CD4-positive, alpha-beta T cell treated with Interleukin-2 at 100 ng/mL for 4 hours (primary cell): ENCODE measurements at regions not wholly inside any gene's neighbourhood (a gene's known extent, or its start where the extent isn't known, plus 50 kb on each side); places are given as distances from the start of the nearest gene placed in this dataset.

Experiments
- DNase-seq: peaks from one replicate; pipeline ENCODE4 v3.0.0-alpha.2; 2020; ENCODE audit warnings: low spot score

- DNase-seq: no peak
Observed at GRCh38 chr10:131635564-131636015, 265.2 kb upstream of the PPP2R2D start.

DNA sequence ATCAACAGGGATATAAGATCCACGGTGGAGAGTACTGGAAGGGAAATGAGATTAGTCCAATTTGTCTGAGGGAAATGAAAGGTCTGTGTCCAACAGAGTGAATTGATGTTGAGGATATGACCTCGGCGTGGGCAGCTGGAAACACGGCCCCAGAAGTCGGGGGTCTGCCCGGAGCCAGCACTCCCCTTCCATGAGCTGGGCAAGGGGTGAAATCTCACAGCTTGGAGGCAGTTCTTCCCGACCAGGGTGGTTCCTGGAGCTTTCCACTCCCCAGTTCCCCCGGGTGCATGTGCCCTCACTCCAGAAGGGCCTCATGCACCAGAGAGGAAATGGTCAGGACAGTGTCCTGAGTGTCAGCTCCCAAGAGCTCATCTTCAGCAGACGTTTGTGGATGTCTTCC, 264.7 kb upstream of the PPP2R2D start:
- no peak for DNase-seq

- no peak for DNase-seq
Observed at GRCh38 chr10:131636841-131637724, 263.7 kb upstream of the PPP2R2D start.

DNA sequence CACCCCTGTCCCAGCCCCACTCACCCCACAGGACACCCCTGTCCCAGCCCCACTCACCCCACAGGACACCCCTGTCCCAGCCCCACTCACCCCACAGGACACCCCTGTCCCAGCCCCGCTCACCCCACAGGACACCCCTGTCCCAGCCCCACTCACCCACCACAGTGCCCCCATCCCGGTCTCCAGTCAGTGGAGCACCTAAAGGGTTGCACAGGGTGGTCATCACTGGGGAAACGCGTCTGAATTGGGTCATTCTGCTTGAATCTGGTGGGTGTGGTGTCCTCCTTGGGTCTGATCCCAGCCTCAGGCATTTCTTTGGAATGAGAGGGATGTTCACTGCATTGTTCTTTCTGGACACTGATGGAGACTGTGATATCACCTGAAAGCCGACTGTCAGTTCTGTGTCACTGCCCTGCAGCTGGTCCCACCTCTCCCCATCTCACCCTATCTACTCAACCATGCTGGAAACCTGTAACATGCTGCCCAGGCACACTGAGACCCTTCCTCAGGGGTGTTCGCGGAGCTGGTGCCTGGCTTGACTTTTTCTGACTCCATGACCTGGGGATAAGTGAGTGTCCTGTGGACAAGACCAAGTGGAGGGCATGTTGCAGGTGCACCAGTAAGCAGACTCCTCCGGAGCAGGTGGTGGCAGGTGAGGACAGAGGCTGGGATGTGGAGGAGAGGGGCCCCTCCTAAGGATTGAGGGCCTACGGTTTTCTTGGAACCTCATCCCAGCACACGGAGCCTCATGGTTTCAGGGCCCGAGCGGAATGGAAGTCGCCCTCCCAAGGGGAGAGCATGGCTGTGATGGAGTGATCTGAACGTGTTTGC, 262.5 kb upstream of the PPP2R2D start:
- no peak for DNase-seq

DNA sequence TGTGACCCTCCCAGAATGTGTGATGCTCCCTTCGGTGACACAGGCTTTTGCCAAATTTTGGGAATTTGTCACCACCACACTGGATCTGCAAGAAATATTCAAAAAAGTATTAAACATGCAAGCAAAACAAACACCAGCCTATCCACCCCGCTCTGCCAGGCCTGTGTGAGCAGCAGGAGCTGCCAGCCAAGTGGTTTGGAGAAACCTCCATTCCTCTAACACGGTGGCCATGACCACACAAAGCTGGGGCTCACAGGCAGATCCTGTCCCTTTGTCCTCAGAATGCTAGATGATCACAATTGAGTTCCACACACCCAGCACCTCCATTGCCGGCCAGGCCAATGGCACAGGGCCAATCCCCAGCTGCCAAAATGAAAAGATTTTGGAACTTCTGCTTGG, 261.9 kb upstream of the PPP2R2D start:
- DNase-seq: no peak

- DNase-seq: no peak
Observed at GRCh38 chr10:131640045-131640644, 260.7 kb upstream of the PPP2R2D start.

DNA sequence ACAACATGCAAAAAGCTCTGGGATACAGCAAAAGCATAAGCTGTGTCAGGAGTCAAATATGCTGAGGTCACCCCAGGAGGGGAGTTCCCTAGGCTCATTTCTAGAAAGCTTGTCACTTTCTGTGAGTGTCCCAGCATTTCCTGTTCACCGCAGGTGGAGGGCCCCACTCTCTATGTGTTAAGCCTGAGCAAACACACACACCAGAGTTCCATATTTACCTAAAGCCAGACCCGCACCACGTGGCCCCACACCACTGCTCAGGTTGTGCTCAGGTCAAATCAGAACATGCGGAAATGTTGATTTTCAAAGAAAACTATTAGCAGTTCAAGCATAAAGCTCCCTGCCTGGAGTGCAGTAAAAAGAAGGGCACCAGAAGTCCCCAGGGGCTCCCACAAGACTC, 259.6 kb upstream of the PPP2R2D start:
- no peak for DNase-seq

GRCh38 chr10:131641898-131642297, 258.9 kb upstream of the PPP2R2D start:
- no peak for DNase-seq

- DNase-seq: no peak
Observed at GRCh38 chr10:131642966-131643365, 257.8 kb upstream of the PPP2R2D start.

DNA sequence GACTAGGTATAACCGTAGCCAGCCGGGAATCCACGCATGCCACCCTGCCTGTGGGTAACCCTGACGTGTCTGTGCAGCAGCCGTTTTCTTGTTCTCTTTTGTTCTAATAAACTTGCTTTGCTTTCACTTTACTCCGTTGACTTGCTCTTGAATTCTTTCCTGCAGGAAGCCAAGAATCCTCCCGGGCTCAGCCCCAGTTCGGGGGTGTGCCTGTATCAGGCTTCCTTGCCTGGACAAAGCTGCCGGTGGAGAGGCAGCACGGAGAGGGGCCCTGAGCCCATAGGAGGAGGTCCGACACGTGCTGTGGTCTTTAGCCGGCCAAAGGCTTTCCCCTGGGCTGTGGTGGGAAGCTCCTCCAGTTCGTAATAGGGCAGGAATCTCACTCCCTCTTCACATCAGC, 256.5 kb upstream of the PPP2R2D start:
- DNase-seq: no peak

DNA sequence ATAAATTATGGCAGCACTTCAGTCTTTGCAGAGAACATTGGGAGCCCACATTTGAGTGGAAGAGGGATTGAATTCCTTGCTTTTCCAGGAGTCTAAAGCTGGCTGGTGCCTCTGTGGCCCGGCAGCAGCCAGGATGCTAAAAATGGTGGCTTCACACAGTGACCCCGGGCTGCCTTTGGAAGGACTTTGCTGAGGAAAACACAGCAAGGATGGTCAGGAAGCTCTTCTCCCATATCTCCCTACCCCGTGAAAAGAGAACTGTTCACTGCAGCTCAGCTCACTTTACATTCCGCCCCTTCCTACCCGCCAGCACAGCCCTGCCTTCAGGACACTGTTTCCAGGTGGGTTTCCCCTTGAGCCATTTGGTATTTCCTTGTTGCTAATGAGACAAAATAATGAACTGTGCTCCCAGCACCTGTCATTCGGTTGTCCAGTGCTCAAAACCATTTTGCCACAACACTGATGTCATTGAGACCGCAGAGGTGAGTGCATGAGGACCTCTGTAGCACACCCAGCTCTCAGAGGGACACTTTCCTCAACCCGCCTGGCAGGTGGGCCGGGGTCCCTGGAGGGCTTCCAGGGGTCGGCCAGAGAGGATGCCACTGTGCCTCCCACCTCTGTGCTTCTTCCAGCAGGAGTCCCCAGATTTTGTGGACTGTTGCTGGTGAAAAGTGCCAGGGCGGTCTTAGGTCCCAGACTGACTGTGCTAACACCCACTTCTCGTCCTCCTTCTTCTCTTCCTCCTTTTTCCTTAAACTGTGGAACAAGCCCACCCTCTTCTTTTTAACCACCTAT, 255.7 kb upstream of the PPP2R2D start:
- no peak for DNase-seq

DNA sequence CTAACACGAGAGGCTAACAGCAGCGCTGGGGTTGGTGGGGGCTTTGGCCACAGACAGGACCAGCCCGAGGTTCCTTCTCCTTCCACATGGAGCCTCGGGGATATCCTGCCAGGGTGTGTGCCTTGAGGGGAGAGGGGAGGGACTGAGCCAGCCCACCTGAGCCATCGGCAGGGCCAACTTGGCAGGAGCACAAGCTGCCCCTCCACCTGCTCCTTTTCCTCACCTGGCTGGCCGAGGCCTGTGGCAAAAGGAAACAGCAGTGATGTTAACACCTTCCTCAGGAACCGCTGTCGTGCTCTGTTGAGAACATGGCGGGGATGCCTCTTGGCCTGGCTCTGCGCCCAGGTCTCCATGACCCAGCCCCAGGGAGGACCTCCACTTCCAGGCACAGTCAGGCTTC, 255.1 kb upstream of the PPP2R2D start:
- DNase-seq: no peak

GRCh38 chr10:131646551-131647525, 254.0 kb upstream of the PPP2R2D start:
- DNase-seq: no peak

DNA sequence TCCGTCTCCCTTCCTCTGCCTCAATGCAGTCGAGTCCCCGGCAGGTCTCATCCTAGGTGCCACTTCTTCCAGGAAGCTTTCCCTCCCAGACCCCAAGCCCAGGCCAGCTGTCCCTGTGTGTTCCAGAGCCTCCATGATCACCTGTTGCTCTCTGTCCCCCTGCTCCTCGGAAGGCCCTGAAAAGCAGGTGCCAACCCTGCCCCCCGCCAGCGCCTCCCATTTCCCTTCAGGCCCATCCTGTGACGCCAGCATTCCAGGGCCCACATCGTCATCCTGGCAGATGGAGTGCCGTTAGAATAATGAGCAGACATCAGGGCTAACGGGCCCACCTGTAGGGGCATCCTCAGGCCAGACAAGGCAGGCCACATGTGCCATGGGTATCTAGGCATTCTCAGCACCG, 253.0 kb upstream of the PPP2R2D start:
- DNase-seq: no peak

DNA sequence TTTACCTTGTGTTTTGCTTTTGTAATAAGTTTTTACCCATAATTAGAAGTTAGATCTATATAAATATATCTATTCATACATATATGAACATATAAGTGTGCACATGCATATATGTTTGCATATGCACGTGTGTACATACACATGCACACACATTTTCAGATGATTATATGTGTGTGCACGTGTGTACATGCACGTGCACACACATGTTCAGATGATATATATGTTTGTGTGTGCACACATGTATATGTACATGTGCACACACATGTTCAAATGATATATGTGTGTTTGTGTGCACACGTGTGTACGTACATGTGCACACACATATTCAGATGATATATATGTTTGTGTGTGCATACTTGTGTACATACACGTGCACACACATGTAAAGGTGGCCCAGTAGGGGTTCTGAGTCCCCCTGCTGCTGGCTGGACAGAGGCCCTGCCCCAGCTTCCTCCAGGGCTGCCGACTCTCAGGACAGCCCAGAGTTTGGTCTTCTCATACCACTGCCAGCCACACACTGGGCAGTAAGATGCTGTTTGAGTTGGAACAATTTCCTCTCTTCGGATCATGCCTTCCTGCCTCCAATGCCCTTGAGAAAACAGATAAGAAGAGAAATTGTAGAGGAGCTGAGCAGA, 252.3 kb upstream of the PPP2R2D start:
- no peak for DNase-seq

- no peak for DNase-seq
Observed at GRCh38 chr10:131649617-131650016, 251.2 kb upstream of the PPP2R2D start.

DNA sequence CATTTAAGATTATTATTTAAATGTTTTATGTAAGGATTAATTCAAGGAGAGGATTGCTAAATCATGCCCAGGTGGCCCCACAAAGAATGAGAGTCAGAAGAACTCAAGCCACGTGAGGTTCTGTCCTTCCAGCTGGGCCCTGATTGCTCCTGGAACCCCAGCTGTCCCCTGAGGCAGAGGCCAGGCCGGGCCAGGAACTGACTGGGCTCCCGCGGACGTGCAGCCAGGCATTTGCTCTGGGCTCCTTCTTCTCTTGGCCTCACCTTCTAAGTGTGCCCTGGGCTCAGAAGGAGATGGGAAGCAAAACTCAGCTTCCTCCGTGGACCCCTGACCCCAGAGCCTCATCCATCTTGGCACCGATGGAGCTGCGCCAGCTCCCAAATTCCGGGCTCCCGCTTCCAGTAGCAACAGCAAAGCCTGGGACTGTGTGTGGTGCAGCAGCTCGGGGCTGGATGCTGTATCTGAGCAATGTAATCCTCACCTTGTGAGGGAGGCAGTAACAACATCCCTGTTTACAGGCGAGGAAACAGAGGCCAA, 250.6 kb upstream of the PPP2R2D start:
- no peak for DNase-seq

DNA sequence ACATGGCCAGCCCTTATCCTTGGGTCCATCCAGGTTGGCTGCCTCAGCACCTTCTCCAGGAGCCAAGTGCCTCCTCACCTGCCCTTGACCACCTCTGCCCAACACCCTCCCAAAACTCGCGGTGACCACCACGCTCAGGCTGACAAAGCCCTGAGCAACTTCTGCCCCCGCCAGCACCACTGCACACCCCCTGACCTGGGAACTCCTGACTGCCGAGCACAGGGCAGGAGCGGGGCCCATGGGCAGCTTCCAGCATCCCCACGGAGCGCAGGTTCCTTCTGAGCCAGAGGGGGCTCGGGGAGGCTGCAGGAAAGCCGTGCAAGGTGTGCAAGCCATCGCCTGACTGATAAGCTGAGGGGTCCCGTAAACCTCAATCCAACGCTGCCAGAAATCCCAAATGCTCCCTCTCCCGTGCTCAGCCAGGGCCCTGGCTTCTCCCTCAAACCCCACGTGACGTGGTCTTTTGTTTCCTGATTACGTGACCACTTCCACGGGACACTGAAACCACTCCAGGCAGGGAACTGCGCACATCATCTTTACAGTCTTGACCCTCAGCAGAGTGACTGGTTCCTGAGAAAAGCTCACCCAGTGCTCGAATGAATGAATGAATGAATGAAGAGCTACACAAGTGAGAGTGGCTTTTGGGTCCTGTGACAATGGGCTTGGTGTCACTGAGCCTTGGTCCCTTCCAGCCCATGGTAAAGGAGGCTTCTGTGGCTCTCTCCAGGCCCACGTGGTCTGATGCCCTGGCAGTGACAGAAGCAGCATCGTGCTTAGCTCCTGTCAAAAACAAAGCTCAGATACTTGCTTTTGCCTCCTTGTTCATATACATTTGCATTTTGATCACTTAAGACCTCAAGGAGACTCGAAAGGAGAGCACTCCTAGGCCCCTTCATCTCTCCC, 249.8 kb upstream of the PPP2R2D start:
- no peak for DNase-seq
